Uterus (tissue), 3 donors: ENCODE measurements at regions not wholly inside any gene's neighbourhood (a gene's known extent, or its start where the extent isn't known, plus 50 kb on each side); places are given as distances from the start of the nearest gene placed in this dataset.

Source experiments
- DNase-seq, 2 donors: peaks; one replicate each; pipeline ENCODE4 v3.0.0-alpha.2; 2019 to 2020
- H3K27ac ChIP-seq, 2 donors: fragments of 200-600 bp; sonication (generic); 1 replicate in 1 of 2; 2 replicates in 1 of 2; pipeline ENCODE4 v1.5.1; 2016 to 2018
- H3K27me3 ChIP-seq, 2 donors: fragments of 200-600 bp; sonication (generic); one replicate each; pipeline ENCODE4 v1.5.1; 2018 to 2019; ENCODE audit warnings: control low read depth in 1 of 2
- H3K36me3 ChIP-seq, 2 donors: fragments of 200-600 bp; sonication (generic); one replicate each; pipeline ENCODE4 v1.5.1; 2019; ENCODE audit warnings: control low read depth in 1 of 2
- H3K4me1 ChIP-seq, 2 donors: fragments of 200-600 bp; sonication (generic); one replicate each; pipeline ENCODE4 v1.5.1; 2018 to 2019; ENCODE audit warnings: control low read depth in 1 of 2
- H3K4me3 ChIP-seq, 2 donors: fragments of 200-600 bp; sonication (generic); 1 replicate in 1 of 2; 2 replicates in 1 of 2; pipeline ENCODE4 v1.5.1; 2018 to 2019; ENCODE audit warnings: mild to moderate bottlenecking in 1 of 2
- H3K9me3 ChIP-seq, 2 donors: fragments of 200-600 bp; sonication (generic); one replicate each; pipeline ENCODE4 v1.5.1; 2019; ENCODE audit warnings: control low read depth in 1 of 2
- POLR2A ChIP-seq, 2 donors: fragments of 450-650 bp; IDR thresholded peaks; one replicate each; pipeline ENCODE4 v1.6.1; 2016; ENCODE audit warnings: antibody characterized with exemption in 2 of 2, mild to moderate bottlenecking in 1 of 2, moderate library complexity in 1 of 2
- intact Hi-C: fragments of 100-400 bp; cut with DNase I; formaldehyde crosslinking; loops from one replicate; pipeline ENCODE4 v1.15.1; 2023; ENCODE audit warnings: low total_unique reads
- TF ChIP-seq, protein P1 (sequence below), 4 experiments: fragments of 200-600 bp in 2 of 4; fragments of 450-650 bp in 2 of 4; sonication (generic) in 2 of 4; IDR thresholded peaks; one replicate each; pipeline ENCODE4 v1.5.1; 2016 to 2019; ENCODE audit warnings: antibody characterized with exemption in 4 of 4, mild to moderate bottlenecking in 2 of 4, moderate library complexity in 1 of 4
- donor health status: DM: yes; HTN: yes; CAD: no.

DNA sequence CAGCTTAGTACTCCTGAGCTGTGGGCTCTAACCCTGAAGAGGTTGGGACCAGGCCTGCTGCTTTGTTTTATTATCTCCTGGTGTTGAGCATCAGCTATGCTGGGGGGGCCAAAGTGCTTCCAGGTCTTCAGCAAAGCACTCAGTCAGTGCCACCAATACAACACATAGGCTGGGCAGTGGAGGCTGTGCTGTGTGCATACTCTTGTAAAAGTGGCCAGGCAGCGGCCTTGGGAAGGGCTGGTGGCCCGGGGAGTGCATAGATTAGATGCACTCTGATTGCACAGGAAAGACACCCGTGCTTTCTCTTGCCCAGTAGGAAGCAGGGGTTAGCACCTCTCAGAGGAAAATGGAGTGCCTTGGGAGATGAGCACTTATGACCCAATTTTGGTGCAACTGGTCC, 534.0 kb downstream of the ARAP2 start:
- TF ChIP-seq POLR2A (IDR thresholded peaks at IDR 0.05), result no peak
- TF ChIP-seq, protein P1, sequence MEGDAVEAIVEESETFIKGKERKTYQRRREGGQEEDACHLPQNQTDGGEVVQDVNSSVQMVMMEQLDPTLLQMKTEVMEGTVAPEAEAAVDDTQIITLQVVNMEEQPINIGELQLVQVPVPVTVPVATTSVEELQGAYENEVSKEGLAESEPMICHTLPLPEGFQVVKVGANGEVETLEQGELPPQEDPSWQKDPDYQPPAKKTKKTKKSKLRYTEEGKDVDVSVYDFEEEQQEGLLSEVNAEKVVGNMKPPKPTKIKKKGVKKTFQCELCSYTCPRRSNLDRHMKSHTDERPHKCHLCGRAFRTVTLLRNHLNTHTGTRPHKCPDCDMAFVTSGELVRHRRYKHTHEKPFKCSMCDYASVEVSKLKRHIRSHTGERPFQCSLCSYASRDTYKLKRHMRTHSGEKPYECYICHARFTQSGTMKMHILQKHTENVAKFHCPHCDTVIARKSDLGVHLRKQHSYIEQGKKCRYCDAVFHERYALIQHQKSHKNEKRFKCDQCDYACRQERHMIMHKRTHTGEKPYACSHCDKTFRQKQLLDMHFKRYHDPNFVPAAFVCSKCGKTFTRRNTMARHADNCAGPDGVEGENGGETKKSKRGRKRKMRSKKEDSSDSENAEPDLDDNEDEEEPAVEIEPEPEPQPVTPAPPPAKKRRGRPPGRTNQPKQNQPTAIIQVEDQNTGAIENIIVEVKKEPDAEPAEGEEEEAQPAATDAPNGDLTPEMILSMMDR (IDR thresholded peaks at IDR 0.05), result no peak

DNA sequence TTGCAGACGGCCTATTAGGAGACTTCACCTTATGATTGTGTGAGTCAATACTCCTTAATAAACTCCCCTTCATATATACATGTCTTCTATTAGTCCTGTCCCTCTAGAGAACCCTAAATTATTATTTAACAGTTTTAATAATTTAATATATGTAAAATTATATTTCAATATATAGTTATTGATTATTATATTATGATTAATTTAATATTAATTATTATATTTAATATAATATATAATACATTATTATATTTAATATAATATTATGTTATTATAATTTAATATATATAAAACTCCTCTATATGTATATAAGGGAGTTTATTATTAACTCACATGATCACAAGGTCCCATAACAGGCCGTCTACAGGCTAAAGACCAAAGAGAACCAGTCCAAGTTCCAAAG, 533.2 kb downstream of the ARAP2 start:
- H3K4me3 ChIP-seq, result no peak overlapping the region
- no peaks in the 10 kb centered on the region for H3K4me1 ChIP-seq
- intact Hi-C loops, result no loop called here
- TF ChIP-seq POLR2A (IDR thresholded peaks at IDR 0.05), result no peak
- TF ChIP-seq, protein P1 (IDR thresholded peaks at IDR 0.05), result no peak
- no peak for DNase-seq
- no peaks in the 10 kb centered on the region for H3K27me3 ChIP-seq
- H3K9me3 ChIP-seq, result peaks cover 0 to 10% of the 10 kb centered on the region in 2 donors
- H3K27ac ChIP-seq, result no peak overlapping the region
- peaks cover 0 to 4% of the 10 kb centered on the region in 2 donors for H3K36me3 ChIP-seq

More for the DNA sequence above, 534.0 kb downstream of the ARAP2 start:
- H3K27me3 ChIP-seq, result no peaks in the 10 kb centered on the region
- intact Hi-C loops, result no loop called here
- no peak overlapping the region for H3K4me3 ChIP-seq
- peaks cover 0 to 10% of the 10 kb centered on the region in 2 donors for H3K9me3 ChIP-seq
- DNase-seq, result no peak
- H3K4me1 ChIP-seq, result no peaks in the 10 kb centered on the region
- H3K36me3 ChIP-seq, result peaks cover 0 to 3% of the 10 kb centered on the region in 2 donors
- no peak overlapping the region for H3K27ac ChIP-seq

DNA sequence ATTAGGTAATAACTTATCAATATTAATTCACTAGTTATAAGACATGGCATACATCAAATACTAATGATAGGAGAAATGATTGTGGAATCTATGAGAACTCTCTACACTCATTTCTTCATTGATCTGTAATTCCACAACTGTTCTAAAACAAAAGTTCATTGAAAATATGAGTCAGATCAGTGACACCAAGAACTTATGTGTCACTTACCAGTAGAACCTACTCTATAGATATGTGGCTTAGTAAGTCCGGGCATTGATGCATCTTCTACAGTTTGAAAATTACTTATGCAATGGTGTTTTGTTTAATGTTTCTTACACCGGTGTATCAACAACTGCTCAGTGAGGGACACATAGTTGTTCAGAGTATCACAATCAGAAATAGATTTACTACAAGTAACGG, 520.3 kb downstream of the ARAP2 start:
- no peaks in the 10 kb centered on the region for H3K36me3 ChIP-seq
- intact Hi-C loops, result no loop called here
- TF ChIP-seq, protein P1 (IDR thresholded peaks at IDR 0.05), result no peak
- TF ChIP-seq POLR2A (IDR thresholded peaks at IDR 0.05), result no peak
- no peaks in the 10 kb centered on the region for H3K9me3 ChIP-seq
- DNase-seq, result no peak
- H3K4me3 ChIP-seq, result no peak overlapping the region
- H3K4me1 ChIP-seq, result no peaks in the 10 kb centered on the region
- no peaks in the 10 kb centered on the region for H3K27me3 ChIP-seq
- H3K27ac ChIP-seq, result no peak overlapping the region

DNA sequence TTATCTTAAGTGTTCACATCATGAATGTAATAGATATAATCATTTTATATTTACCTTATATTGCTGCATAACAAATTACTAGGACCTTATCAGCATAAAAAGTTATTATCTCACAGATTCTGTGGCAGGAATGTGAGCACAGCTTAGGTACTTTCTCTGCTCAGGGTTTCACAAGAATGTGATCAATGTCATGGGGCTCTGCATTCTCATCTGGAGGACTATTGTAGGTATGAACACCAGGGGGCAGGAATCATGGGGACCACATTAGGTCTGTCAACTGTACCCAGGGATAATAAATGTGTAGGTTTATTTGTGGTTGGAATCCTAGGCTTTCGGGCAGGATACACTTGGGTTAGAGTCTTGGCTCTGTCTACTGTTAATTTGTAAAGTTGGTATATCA, 519.2 kb downstream of the ARAP2 start:
- no peak for DNase-seq
- intact Hi-C loops, result no loop called here
- no peak for TF ChIP-seq POLR2A (IDR thresholded peaks at IDR 0.05)
- TF ChIP-seq, protein P1 (IDR thresholded peaks at IDR 0.05), result no peak

DNA sequence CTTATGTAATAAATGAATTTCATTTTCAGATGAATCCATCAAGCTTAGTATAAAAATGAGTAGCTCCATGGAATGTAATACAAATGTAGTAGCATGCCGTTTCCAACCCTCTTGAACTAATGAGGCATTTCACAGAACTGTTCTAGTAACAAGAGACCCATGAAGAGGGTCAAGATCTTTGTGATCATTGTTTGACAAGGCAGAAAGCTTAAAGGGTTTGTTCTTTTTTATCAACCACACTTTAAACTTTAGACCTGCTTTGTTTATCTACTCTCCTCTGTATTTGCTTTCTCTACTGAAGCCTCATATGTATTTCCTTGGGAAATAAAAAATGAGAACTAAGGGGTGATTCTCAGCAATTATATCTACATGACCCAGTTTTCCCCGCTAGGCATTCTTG, 513.9 kb downstream of the ARAP2 start:
- H3K27me3 ChIP-seq, result no peaks in the 10 kb centered on the region
- no peaks in the 10 kb centered on the region for H3K9me3 ChIP-seq
- no peak overlapping the region for H3K4me3 ChIP-seq
- no peaks in the 10 kb centered on the region for H3K4me1 ChIP-seq
- no peaks in the 10 kb centered on the region for H3K36me3 ChIP-seq
- intact Hi-C loops, result no loop called here
- no peak for DNase-seq
- TF ChIP-seq, protein P1 (IDR thresholded peaks at IDR 0.05), result no peak
- TF ChIP-seq POLR2A (IDR thresholded peaks at IDR 0.05), result no peak
- H3K27ac ChIP-seq, result no peak overlapping the region

More for the DNA sequence above, 519.2 kb downstream of the ARAP2 start:
- no peaks in the 10 kb centered on the region for H3K9me3 ChIP-seq
- H3K4me3 ChIP-seq, result no peak overlapping the region
- no peaks in the 10 kb centered on the region for H3K27me3 ChIP-seq
- no peaks in the 10 kb centered on the region for H3K36me3 ChIP-seq
- H3K4me1 ChIP-seq, result no peaks in the 10 kb centered on the region
- H3K27ac ChIP-seq, result no peak overlapping the region
